Naive thymus-derived CD8-positive, alpha-beta T cell (primary cell): ENCODE measurements at regions not wholly inside any gene's neighbourhood (a gene's known extent, or its start where the extent isn't known, plus 50 kb on each side); places are given as distances from the start of the nearest gene placed in this dataset.

ENCODE experiments used
- ATAC-seq, 2 donors: fragments of 150-1000 bp; cut with Tn5 transposase in 1 of 2; sonication (Bioruptor Pico), chemical (Tn5 transposase) in 1 of 2; 1 replicate in 1 of 2; 2 replicates in 1 of 2; pipeline ENCODE4 v1.10.0; 2021; ENCODE audit warnings: mild to moderate bottlenecking in 2 of 2, moderate library complexity in 2 of 2
- POLR2A ChIA-PET: fragments of 350-600 bp; sonication (Branson Sonifier 250); formaldehyde crosslinking; loops from one replicate; lab custom pipeline; 2021; ENCODE audit warnings: antibody characterized with exemption; lab: Charles Lee
- DNase-seq, 10 donors: peaks; one replicate each; pipeline versions ENCODE4 v3.0.0 to v3.0.0-alpha.2; 2020 to 2022
- H3K27ac Mint-ChIP-seq, 10 donors: one replicate each; pipeline ENCODE4 v1.8.0; 2020 to 2022; ENCODE audit warnings: mild to moderate bottlenecking in 10 of 10, mixed read lengths in 10 of 10, moderate library complexity in 4 of 10, inconsistent platforms in 1 of 10
- H3K27me3 Mint-ChIP-seq, 5 donors: one replicate each; pipeline ENCODE4 v1.8.0; 2021 to 2022; ENCODE audit warnings: mixed read lengths in 5 of 5
- H3K36me3 Mint-ChIP-seq, 3 donors: one replicate each; pipeline ENCODE4 v1.8.0; 2020 to 2022; ENCODE audit warnings: mixed read lengths in 3 of 3, mild to moderate bottlenecking in 2 of 3, inconsistent platforms in 1 of 3
- H3K4me1 Mint-ChIP-seq, 4 donors: one replicate each; pipeline ENCODE4 v1.8.0; 2021 to 2022; ENCODE audit warnings: mixed read lengths in 4 of 4
- H3K4me3 Mint-ChIP-seq, 10 donors: one replicate each; pipeline ENCODE4 v1.8.0; 2020 to 2022; ENCODE audit warnings: mild to moderate bottlenecking in 10 of 10, mixed read lengths in 10 of 10, moderate library complexity in 6 of 10, inconsistent platforms in 1 of 10
- H3K9me3 Mint-ChIP-seq, 9 donors: one replicate each; pipeline ENCODE4 v1.8.0; 2020 to 2022; ENCODE audit warnings: mixed read lengths in 9 of 9, mild to moderate bottlenecking in 3 of 9, inconsistent platforms in 1 of 9, moderate library complexity in 1 of 9

DNA sequence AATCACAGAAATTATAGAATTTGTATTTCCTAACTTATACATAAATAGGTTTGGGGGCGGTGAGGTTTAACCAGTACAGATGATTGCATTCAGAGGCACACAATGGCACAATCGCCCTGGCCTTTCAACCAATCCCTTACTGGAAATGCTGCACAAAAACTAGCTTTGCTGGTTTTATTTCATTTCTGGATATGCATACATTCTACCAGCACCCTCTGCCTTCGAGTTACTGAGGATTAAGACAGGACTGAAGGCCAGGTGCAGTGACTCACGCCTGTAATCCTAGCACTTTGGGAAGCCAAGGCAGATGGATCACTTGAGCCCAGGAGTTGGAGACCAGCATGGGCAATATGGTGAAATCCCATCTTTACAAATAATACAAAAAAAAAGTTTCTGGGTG, 336.1 kb downstream of the ARRDC4 start:
- no peak for ATAC-seq

DNA sequence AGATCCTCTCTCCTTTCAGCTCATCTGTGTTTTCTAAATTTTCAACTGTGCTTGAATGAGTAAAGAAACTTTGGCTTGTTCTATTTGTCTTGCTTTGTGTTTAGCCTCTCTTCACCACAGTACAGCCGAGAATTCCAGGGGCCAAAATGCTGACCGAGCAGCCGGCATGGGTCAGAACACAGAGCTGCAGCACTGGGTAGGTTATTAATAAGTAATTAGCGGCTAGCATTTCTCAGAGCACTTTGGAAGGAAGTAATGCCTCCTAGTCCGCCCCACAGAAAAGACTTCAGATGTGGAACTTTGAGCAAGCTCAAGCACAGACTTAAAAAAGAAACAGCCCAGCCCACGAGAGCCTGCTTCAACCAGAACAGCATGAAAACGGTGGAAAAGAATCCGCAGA, 343.9 kb downstream of the ARRDC4 start:
- no peaks in the 10 kb centered on the region for H3K4me1 Mint-ChIP-seq
- ATAC-seq (no peak), DNase-seq (no peak)
- H3K27ac Mint-ChIP-seq: no peak overlapping the region
- no peaks in the 10 kb centered on the region for H3K36me3 Mint-ChIP-seq
- no peak overlapping the region for H3K4me3 Mint-ChIP-seq
- peaks cover 0 to 8% (median 0%) of the 10 kb centered on the region in 9 donors for H3K9me3 Mint-ChIP-seq
- POLR2A ChIA-PET: no interaction called here
- peaks cover 7 to 70% (median 31%) of the 10 kb centered on the region in 5 donors for H3K27me3 Mint-ChIP-seq

More for the DNA sequence above, 336.1 kb downstream of the ARRDC4 start:
- peaks cover 0 to 5% (median 0%) of the 10 kb centered on the region in 9 donors for H3K9me3 Mint-ChIP-seq
- POLR2A ChIA-PET: no interaction called here
- DNase-seq: no peak
- H3K27ac Mint-ChIP-seq: no peak overlapping the region
- no peak overlapping the region for H3K4me3 Mint-ChIP-seq
- peaks cover 0 to 5% (median under 1%) of the 10 kb centered on the region in 4 donors for H3K4me1 Mint-ChIP-seq
- H3K27me3 Mint-ChIP-seq: peaks cover 6 to 44% (median 33%) of the 10 kb centered on the region in 5 donors
- no peaks in the 10 kb centered on the region for H3K36me3 Mint-ChIP-seq

DNA sequence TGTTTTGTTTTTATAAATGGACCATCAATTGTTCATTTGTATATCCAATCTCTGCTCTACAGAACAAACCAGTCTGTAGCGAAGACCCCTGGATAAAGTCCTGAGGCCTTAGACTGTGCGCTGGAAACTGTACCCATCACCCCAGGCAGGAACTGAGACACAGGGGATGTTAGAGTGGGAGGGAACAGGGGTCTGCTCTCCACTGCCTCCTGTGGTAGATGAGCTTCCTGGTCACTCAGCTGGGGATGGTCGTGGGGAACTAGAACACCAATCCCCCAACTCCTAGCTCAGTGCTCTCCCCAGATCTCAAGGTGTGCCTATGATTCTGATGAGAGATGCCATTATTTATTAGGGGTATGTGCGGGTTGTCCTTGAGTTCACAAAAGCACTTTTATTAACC, 340.2 kb upstream of the IGF1R start:
- DNase-seq (no peak), ATAC-seq (no peak)
- Mint-ChIP-seq H3K4me3 (no peak overlapping the region), H3K27me3 (peaks cover 11 to 66% (median 18%) of the 10 kb centered on the region in 5 donors), H3K27ac (no peak overlapping the region), H3K36me3 (no peaks in the 10 kb centered on the region), H3K9me3 (peaks cover 0 to 4% (median 0%) of the 10 kb centered on the region in 9 donors), H3K4me1 (no peaks in the 10 kb centered on the region)
- POLR2A ChIA-PET: no interaction called here

DNA sequence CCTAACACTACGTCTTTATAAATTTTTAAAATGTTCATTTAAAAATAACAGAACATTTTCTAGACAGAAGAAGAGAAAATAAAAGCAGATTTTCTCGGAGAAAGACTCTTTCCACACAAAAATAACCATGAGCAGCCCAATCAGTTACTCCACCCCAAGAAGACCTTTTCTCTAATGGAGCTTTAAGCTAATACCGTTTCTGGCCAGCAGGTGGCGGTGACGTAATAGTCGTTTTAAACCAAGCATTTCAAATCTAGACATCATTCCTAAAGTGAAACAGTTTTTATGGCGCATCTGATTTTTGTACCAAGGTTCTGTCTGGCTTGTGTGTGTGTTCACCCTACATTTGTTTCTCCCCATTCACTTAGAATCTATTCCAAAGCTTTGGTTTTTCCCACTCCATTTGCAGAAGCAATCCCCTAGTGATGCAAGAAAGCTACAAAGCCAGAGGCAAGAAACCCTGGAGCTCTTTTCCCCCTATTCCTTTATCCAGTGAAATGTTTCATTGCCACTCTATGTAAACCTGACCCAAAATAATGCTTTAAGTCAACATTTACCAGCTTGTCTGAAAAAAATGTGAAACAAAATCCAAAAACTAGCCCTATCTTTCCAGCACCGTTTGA, 336.7 kb upstream of the IGF1R start:
- Mint-ChIP-seq H3K4me3 (no peak overlapping the region), H3K9me3 (peaks cover 0 to 4% (median 0%) of the 10 kb centered on the region in 9 donors), H3K27ac (no peak overlapping the region), H3K27me3 (peaks cover 15 to 62% (median 21%) of the 10 kb centered on the region in 5 donors), H3K36me3 (no peaks in the 10 kb centered on the region), H3K4me1 (no peaks in the 10 kb centered on the region)
- POLR2A ChIA-PET: no interaction called here
- ATAC-seq (no peak), DNase-seq (peak; percentile 26 to 81 (median 55))

DNA sequence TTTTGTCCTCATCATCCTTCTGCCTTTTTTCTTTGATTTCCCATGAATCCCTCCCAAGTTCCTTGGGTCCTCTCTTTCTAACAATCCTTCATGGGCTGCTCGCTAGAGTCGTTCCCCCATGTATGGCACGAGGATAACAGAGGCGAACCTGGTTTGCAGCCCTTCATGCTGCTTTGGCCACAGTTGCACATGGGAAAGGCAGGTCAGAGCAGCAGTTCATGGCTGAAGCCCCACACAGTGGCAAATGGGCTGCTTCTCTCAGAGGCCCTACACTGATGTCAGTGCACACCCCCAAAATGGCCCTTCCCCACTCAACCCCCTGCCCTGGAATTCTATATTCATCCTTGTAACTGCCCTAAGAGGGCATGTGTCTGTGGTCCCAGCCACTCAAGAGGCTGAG, 335.4 kb upstream of the IGF1R start:
- POLR2A ChIA-PET: no interaction called here
- Mint-ChIP-seq H3K27ac (no peak overlapping the region), H3K4me1 (no peaks in the 10 kb centered on the region), H3K36me3 (no peaks in the 10 kb centered on the region), H3K4me3 (no peak overlapping the region), H3K27me3 (peaks cover 14 to 57% (median 20%) of the 10 kb centered on the region in 5 donors), H3K9me3 (peaks cover 0 to 1% (median 0%) of the 10 kb centered on the region in 9 donors)
- DNase-seq (no peak), ATAC-seq (no peak)

DNA sequence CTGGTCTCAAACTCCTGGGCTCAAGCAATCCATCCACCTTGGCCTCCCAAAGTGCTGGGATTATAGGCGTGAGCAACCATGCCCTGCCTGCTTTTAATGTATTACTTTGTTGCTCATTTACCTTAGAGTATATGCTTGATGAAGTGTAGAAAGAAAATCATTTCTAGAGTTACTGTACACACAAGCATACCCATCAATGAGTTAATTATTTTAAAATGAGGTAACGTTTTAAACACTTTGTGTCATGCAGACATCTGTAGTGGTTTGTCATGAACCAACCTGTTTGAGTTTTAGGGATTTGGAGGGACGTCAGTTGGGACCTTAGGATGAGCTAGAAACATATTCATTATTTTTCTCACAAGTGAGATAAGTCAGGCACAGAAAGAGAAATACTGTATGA, 332.4 kb upstream of the IGF1R start:
- H3K9me3 Mint-ChIP-seq: peaks cover 0 to 17% (median 5%) of the 10 kb centered on the region in 9 donors
- POLR2A ChIA-PET: no interaction called here
- no peak overlapping the region for H3K27ac Mint-ChIP-seq
- no peak overlapping the region for H3K4me3 Mint-ChIP-seq
- peaks cover 0 to 4% (median 0%) of the 10 kb centered on the region in 3 donors for H3K36me3 Mint-ChIP-seq
- H3K27me3 Mint-ChIP-seq: peaks cover 8 to 42% (median 19%) of the 10 kb centered on the region in 5 donors
- DNase-seq (no peak), ATAC-seq (no peak)
- no peaks in the 10 kb centered on the region for H3K4me1 Mint-ChIP-seq

- no peak overlapping the region for H3K4me3 Mint-ChIP-seq
- no peak for ATAC-seq
- H3K9me3 Mint-ChIP-seq: peaks cover 0 to 39% (median 11%) of the 10 kb centered on the region in 9 donors
- no peak for DNase-seq
- peaks cover 0 to 9% (median 3%) of the 10 kb centered on the region in 5 donors for H3K27me3 Mint-ChIP-seq
- POLR2A ChIA-PET: no interaction called here
- peaks cover 0 to 4% (median 0%) of the 10 kb centered on the region in 3 donors for H3K36me3 Mint-ChIP-seq
- H3K4me1 Mint-ChIP-seq: no peaks in the 10 kb centered on the region
- H3K27ac Mint-ChIP-seq: no peak overlapping the region
Observed at GRCh38 chr15:98321896-98322295, 326.4 kb upstream of the IGF1R start.

- H3K36me3 Mint-ChIP-seq: peaks cover 0 to 4% (median 0%) of the 10 kb centered on the region in 3 donors
- POLR2A ChIA-PET: no interaction called here
- peaks cover 0 to 11% (median 6%) of the 10 kb centered on the region in 5 donors for H3K27me3 Mint-ChIP-seq
- H3K27ac Mint-ChIP-seq: no peak overlapping the region
- no peak overlapping the region for H3K4me3 Mint-ChIP-seq
- H3K9me3 Mint-ChIP-seq: peaks cover 0 to 39% (median 11%) of the 10 kb centered on the region in 9 donors
- ATAC-seq: no peak
- DNase-seq: no peak
- no peaks in the 10 kb centered on the region for H3K4me1 Mint-ChIP-seq
Observed at GRCh38 chr15:98322581-98322980, 325.8 kb upstream of the IGF1R start.

DNA sequence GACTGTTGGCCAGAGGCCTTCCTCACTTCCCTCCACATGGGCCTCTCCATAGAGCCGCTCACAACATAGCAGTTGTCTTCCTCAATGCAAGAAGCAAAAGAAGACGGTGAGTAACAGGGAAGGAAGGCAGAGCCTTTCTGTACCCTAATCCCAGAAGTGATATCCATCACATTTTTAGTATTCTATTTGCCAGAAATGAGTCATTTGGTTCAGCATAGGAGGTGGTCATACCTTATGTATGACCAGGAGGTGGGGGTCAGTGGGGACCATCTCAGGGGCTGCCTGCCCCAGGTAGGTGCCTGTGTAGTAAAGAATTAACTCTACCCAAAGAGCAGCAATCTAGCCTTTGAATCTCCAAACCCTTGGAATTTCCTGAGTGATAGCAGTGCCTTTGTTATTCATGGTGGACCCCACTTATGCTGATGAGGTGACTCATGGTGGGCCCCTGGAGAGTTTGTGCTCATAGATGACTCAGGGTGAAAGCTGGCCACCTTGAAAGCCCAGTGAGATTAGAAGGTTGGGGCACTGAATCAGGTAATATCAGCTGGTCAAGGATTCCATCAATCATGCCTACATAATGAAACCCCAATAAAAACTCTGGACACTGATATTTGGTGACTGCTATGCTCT, 323.9 kb upstream of the IGF1R start:
- Mint-ChIP-seq H3K9me3 (peaks cover 0 to 32% (median 7%) of the 10 kb centered on the region in 9 donors), H3K27me3 (peaks cover 0 to 11% (median 6%) of the 10 kb centered on the region in 5 donors), H3K4me3 (no peak overlapping the region), H3K27ac (no peak overlapping the region), H3K36me3 (no peaks in the 10 kb centered on the region), H3K4me1 (no peaks in the 10 kb centered on the region)
- POLR2A ChIA-PET: no interaction called here
- no peak for DNase-seq
- no peak for ATAC-seq

- POLR2A ChIA-PET: no interaction called here
- H3K4me3 Mint-ChIP-seq: no peak overlapping the region
- ATAC-seq (no peak), DNase-seq (no peak)
- peak overlapping the region in 1 of 10 donors; percentile 10 for H3K27ac Mint-ChIP-seq
- peaks cover 9 to 17% (median 12%) of the 10 kb centered on the region in 5 donors for H3K27me3 Mint-ChIP-seq
- no peaks in the 10 kb centered on the region for H3K36me3 Mint-ChIP-seq
- peaks cover 0 to 18% (median 7%) of the 10 kb centered on the region in 9 donors for H3K9me3 Mint-ChIP-seq
- H3K4me1 Mint-ChIP-seq: no peaks in the 10 kb centered on the region
Observed at GRCh38 chr15:98326804-98327203, 321.5 kb upstream of the IGF1R start.

DNA sequence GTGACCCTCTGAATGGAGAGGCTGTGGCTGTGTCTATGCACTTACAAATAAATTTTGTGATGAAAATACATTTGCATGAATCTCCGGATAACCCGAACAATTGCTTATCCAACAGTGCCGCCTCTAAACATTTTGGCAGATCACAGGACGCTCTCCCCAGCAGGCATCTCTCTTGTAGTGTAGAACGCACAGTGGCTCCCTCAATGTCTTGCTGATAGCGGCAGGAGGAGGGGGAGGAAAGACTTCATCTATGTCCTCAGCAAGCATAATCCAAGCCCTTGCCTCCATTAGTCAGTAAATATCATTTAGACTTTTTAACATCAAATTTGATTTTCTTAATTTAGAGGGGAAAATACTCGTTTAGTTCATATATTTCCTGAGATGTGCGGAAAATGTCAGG, 318.1 kb upstream of the IGF1R start:
- ATAC-seq: no peak
- Mint-ChIP-seq H3K4me3 (no peak overlapping the region), H3K9me3 (peaks cover 0 to 9% (median 5%) of the 10 kb centered on the region in 9 donors), H3K27me3 (peaks cover 9 to 33% (median 21%) of the 10 kb centered on the region in 5 donors), H3K36me3 (no peaks in the 10 kb centered on the region), H3K4me1 (no peaks in the 10 kb centered on the region), H3K27ac (no peak overlapping the region)
- no peak for DNase-seq
- POLR2A ChIA-PET: no interaction called here

- no peaks in the 10 kb centered on the region for H3K36me3 Mint-ChIP-seq
- no peak for DNase-seq
- H3K9me3 Mint-ChIP-seq: peaks cover 0 to 9% (median 1%) of the 10 kb centered on the region in 9 donors
- no peak overlapping the region for H3K4me3 Mint-ChIP-seq
- H3K27me3 Mint-ChIP-seq: peaks cover 9 to 33% (median 23%) of the 10 kb centered on the region in 5 donors
- no peak overlapping the region for H3K27ac Mint-ChIP-seq
- POLR2A ChIA-PET: no interaction called here
- H3K4me1 Mint-ChIP-seq: no peaks in the 10 kb centered on the region
- no peak for ATAC-seq
Observed at GRCh38 chr15:98330692-98331435, 317.5 kb upstream of the IGF1R start.

DNA sequence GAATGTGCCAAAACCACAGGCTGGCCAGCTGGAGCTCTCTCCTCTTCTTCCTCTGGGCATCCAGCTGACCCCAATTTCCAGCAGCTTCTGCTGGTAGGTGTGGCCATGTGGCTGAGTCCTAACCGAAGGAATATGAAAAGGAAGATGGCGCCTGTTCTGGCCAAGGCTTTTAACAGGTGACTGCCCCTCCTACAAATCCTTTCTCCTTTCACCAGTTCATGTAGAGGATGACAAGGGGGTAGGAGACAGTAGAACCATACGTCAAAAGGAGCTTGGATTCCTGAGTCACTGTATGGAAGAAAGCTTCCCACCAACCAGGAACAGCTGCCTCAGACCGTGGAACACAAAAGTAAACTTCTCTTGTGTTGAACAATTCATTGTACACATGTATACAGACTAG, 316.7 kb upstream of the IGF1R start:
- DNase-seq (no peak), ATAC-seq (no peak)
- Mint-ChIP-seq H3K36me3 (no peaks in the 10 kb centered on the region), H3K4me3 (no peak overlapping the region), H3K27me3 (peaks cover 7 to 33% (median 23%) of the 10 kb centered on the region in 5 donors), H3K27ac (no peak overlapping the region), H3K4me1 (no peaks in the 10 kb centered on the region), H3K9me3 (peaks cover 0 to 5% (median 0%) of the 10 kb centered on the region in 9 donors)
- POLR2A ChIA-PET: no interaction called here
